ENCODE measurements at regions not wholly inside any gene's neighbourhood (a gene's known extent, or its start where the extent isn't known, plus 50 kb on each side); places are given as distances from the start of the nearest gene placed in this dataset.
"Not testable (repeated sequence)": the region's sequence is repeated elsewhere in the genome, so short reads cannot be mapped to it uniquely, and the experiment has no call there.

GRCh38 chr16:31745098-31745497, 128.5 kb upstream of the ZNF267 start:
- DNase-seq, result not testable (repeated sequence)

GRCh38 chr16:31745900-31746299, 127.7 kb upstream of the ZNF267 start:
- DNase-seq, result no peak

- DNase-seq, result no peak
Measured at GRCh38 chr16:31754998-31755615, 118.5 kb upstream of the ZNF267 start.

GRCh38 chr16:31764103-31764502, 109.5 kb upstream of the ZNF267 start:
- no peak for DNase-seq

GRCh38 chr16:31767267-31767666, 106.3 kb upstream of the ZNF267 start:
- DNase-seq, result no peak

- DNase-seq, result no peak
Measured at GRCh38 chr16:31780342-31780741, 93.3 kb upstream of the ZNF267 start.

- DNase-seq, result no peak
Measured at GRCh38 chr16:31785126-31785525, 88.5 kb upstream of the ZNF267 start.

- no peak for DNase-seq
Measured at GRCh38 chr16:31807086-31807485, 66.5 kb upstream of the ZNF267 start.

GRCh38 chr16:31810863-31811262, 62.7 kb upstream of the ZNF267 start:
- no peak for DNase-seq

- not testable (repeated sequence) for DNase-seq
Measured at GRCh38 chr16:31816141-31816540, 57.5 kb upstream of the ZNF267 start.

GRCh38 chr16:31819386-31819785, 54.2 kb upstream of the ZNF267 start:
- DNase-seq, result no peak

- no peak for DNase-seq
Measured at GRCh38 chr16:31819948-31820347, 53.7 kb upstream of the ZNF267 start.

Measured in nucleus accumbens (tissue), 56 donors.